ENCODE measurements at regions not wholly inside any gene's neighbourhood (a gene's known extent, or its start where the extent isn't known, plus 50 kb on each side); places are given as distances from the start of the nearest gene placed in this dataset.
"Not testable (repeated sequence)": the region's sequence is repeated elsewhere in the genome, so short reads cannot be mapped to it uniquely, and the experiment has no call there.

DNA sequence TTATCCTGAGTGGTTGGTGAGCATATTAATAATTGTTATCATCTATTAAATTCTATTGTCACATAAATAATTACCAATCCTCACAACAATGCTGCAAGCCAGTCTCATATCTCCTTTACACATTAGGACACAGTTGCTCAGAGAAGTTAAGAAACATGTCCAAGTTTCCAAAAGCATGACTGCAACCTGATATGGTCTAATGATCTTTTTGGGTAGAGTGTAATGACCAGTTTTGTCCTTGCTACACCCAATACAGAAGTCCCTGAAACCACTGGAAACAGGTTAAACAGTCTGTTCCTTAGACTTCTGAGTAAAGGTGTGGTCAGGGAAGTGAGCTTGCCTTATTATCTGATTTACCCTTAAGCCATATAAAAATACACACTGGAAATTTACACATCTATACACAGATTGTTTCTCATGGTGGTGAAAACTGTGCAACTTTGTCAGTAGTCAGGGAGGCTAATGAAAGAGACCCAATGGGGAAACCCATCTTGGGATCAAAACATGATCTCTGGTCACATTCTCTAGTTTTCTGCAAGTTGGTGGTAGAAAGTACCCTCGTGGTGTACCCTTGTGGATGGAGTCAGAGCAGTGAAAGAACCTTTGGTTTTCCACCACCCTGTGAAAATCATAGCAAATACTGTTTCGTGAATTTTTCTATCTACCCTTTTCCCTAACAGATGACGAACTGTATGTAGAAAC lies 146.0 kb upstream of the KLF12 start:
- TF ChIP-seq POLR2A (IDR thresholded peaks at IDR 0.05; ENCODE audit: low read depth, low read length), result no peak
- FAIRE-seq, result no peak
- DNase-seq (ENCODE audit: insufficient read length, low spot score), result no peak

- no peak for DNase-seq (ENCODE audit: insufficient read length, low spot score)
- no peak for TF ChIP-seq POLR2A (IDR thresholded peaks at IDR 0.05; ENCODE audit: low read depth, low read length)
- no peak for FAIRE-seq
Measured at GRCh38 chr13:74278901-74279300, 144.7 kb upstream of the KLF12 start.

DNA sequence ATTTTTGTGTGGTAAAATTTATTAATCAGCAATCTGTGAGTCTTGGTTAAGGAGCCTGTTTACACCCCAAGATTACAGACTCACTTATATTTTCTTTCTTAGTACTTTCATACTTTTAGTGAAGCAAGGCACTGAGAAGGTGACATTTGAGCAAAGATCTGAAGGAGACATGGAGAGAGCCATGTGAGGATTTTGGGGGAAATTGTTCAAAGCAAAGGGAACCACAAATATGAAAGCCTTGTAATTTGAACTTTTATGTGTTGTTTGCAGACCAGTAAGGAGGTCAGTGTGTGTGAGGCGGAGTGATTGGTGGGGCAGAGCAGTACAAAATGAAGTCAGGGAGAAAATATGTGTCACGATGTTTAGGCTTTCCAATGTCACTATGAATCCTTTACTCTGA lies 140.7 kb upstream of the KLF12 start:
- FAIRE-seq, result no peak
- no peak for TF ChIP-seq POLR2A (IDR thresholded peaks at IDR 0.05; ENCODE audit: low read depth, low read length)
- no peak for DNase-seq (ENCODE audit: insufficient read length, low spot score)

DNA sequence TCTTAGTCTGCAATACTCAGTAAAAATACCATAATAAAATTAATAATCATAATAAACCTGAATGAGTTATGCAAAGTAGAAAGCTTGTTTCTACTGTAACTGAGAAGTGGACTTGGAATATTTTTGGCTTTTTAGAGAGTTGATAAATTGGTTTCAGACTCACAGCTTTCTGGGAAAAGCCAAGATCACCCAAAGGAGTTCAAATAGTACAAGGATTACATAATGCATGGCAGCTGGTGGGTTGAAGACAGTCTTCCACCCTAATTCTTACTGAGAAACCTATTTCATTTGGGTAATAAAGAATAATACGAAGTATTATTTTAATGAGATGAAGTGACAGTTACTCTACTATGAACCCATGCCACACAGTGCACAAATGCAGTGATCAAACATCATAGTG lies 139.4 kb upstream of the KLF12 start:
- DNase-seq (ENCODE audit: insufficient read length, low spot score) (no peak), FAIRE-seq (no peak)
- no peak for TF ChIP-seq POLR2A (IDR thresholded peaks at IDR 0.05; ENCODE audit: low read depth, low read length)

DNA sequence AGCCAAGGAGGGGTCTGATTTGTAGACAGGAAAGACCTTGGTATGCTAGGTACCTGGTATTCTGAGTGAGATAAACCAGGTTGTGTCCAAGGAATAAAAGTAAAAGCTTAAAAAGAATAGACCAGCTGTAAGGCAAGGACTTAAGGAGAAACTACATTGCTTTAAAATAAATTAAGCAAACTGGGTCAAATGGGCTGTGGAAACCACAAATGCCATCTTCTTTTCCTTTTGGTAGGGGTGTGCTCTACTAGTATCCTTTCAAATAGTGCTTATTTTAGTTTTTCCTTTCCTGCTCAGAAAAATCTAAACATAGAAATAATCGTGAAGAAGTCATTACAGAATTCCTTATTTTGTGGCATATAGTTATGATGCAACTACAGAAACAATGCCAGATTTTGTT lies 138.6 kb upstream of the KLF12 start:
- DNase-seq (ENCODE audit: insufficient read length, low spot score), result no peak
- TF ChIP-seq POLR2A (IDR thresholded peaks at IDR 0.05; ENCODE audit: low read depth, low read length), result no peak
- FAIRE-seq, result no peak

DNA sequence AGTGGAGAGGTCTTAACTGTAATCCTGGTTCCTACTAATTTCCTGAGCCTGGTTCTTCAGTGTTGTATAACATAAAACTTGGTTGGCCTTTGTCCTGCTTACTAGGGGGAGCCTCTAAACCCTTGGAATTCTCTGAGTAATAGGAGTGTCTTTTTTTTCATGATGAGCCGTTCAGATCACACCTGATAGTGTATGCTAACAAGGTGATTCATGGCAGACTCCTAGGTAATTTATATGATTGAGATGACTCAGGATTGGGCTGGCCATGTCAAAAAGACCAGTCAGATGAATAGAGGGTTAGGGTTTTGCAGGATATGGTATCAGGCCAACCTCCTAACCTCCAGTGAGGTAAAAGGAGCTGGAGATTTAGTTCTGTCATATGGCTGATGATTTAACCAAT lies 135.8 kb upstream of the KLF12 start:
- no peak for FAIRE-seq
- DNase-seq (ENCODE audit: insufficient read length, low spot score), result no peak
- no peak for TF ChIP-seq POLR2A (IDR thresholded peaks at IDR 0.05; ENCODE audit: low read depth, low read length)

DNA sequence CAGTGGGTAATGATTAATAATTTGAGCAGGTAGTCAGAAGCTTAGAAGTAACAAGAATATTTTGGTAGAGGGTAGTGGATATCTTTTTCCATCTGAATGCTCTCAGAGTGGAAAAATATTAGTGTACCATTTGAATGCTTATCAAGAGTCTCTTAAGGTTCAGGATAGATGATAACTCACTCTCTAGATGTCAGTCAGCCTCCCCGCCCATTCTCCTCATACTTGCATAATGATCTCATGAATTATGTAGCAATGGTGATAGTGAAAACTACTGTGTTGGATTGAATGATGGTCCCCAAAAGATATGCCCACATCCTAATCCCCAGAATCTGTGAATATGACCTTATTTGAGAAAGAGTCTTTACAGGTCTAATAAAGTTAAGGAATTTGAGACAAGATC lies 132.7 kb upstream of the KLF12 start:
- TF ChIP-seq POLR2A (IDR thresholded peaks at IDR 0.05; ENCODE audit: low read depth, low read length), result no peak
- DNase-seq (ENCODE audit: insufficient read length, low spot score) (no peak), FAIRE-seq (no peak)

DNA sequence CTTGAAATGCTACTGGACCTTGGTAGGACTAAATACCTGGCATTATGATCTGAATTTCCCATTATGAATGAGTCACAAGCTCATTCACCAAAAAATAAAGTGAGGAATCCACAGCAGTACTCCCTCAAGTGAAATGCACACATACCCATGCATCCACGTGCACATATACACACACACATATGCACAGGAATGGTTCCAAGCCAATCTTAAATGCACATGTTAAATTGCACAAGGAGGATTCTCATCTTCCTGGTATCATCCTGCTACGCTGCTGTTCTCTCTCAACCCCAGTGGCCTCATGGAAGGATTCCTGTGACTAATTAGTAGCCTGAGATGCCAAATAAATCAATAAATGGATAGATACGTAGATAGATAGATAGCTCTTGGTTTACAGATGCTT lies 132.1 kb upstream of the KLF12 start:
- no peak for TF ChIP-seq POLR2A (IDR thresholded peaks at IDR 0.05; ENCODE audit: low read depth, low read length)
- DNase-seq (ENCODE audit: insufficient read length, low spot score), result no peak
- FAIRE-seq, result no peak

DNA sequence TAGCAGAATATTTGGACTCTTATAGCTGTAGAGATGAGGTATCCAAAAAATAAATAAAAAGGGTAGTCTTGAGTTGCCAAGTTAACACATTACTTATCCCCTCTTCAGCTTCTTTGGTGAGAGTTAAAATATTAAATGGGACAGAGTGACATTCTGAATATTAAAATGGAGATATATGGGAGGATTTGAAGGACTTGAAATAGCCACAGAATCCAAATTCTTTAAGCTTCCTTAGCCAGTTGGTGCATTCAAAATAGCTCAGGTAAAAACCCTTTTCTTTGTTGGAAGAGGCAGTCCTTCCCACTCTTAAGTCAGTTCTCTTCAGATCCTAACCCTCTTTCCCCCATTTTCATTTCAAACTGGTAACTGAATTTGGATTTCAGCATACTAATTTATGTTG lies 130.1 kb upstream of the KLF12 start:
- no peak for TF ChIP-seq POLR2A (IDR thresholded peaks at IDR 0.05; ENCODE audit: low read depth, low read length)
- no peak for FAIRE-seq
- no peak for DNase-seq (ENCODE audit: insufficient read length, low spot score)

DNA sequence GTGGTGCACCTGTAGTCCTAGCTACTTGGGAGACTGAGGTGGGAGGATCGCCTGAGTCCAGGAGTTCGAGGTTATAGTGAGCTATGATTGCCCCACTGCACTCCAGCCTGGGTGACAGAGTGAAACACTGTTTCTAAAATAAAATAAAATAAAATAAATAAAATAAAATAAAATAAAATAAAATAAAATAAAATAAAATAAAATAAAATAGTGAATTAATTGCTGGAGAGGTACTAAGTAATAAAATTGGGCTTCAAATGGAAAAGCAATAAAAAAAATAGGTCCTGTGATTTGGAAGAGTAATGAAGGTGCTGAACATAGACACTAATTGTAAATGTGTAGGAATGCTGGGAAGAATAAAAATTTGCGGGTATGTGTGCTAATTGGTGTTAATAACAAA lies 126.2 kb upstream of the KLF12 start:
- FAIRE-seq; DNase-seq (ENCODE audit: insufficient read length, low spot score): not testable (repeated sequence)

GRCh38 chr13:74259641-74260040 lies 125.4 kb upstream of the KLF12 start:
- FAIRE-seq (no peak), DNase-seq (ENCODE audit: insufficient read length, low spot score) (no peak)
- no peak for TF ChIP-seq POLR2A (IDR thresholded peaks at IDR 0.05; ENCODE audit: low read depth, low read length)

- DNase-seq (ENCODE audit: insufficient read length, low spot score), result no peak
- no peak for FAIRE-seq
- no peak for TF ChIP-seq POLR2A (IDR thresholded peaks at IDR 0.05; ENCODE audit: low read depth, low read length)
Measured at GRCh38 chr13:74258961-74259360, 124.8 kb upstream of the KLF12 start.

DNA sequence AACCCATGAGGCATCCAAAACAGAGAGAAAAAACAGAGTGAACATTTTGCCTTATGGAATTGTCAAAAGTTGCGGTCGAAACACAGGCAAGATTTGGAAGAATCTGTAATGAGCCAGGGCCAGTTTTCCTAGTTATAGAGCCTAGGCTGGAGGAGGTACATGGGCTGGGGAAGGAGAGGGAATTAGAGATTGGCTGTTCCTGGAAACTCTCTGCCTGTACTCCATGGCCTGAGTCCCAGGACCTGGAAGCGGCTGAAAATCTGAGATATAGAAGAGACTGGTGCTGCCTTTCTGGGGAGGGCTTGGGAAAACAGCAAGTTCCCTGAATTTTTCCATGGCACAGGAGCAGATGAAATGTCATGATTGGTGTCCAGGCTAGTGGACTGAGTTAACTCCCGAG lies 122.8 kb upstream of the KLF12 start:
- no peak for FAIRE-seq
- no peak for DNase-seq (ENCODE audit: insufficient read length, low spot score)
- no peak for TF ChIP-seq POLR2A (IDR thresholded peaks at IDR 0.05; ENCODE audit: low read depth, low read length)

DNA sequence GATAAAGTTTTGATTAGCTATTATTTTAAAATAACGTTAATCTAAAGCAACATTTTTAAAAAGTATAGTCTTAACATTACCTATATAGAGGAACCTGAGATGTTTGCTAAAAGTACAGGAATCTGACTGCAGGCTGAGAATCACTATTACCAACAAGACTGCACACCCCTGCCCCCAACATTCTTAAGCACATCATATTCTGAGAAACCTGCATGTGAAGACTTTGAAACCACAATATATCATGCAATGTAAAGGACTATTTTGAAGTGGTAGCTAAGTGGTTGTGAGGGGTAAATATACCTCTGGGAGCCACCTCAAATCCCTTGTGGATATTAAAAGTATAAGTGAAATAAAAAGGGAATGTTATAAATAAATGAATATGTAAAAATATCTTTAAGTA lies 119.0 kb upstream of the KLF12 start:
- TF ChIP-seq POLR2A (IDR thresholded peaks at IDR 0.05; ENCODE audit: low read depth, low read length), result no peak
- DNase-seq (ENCODE audit: insufficient read length, low spot score) (no peak), FAIRE-seq (no peak)

DNA sequence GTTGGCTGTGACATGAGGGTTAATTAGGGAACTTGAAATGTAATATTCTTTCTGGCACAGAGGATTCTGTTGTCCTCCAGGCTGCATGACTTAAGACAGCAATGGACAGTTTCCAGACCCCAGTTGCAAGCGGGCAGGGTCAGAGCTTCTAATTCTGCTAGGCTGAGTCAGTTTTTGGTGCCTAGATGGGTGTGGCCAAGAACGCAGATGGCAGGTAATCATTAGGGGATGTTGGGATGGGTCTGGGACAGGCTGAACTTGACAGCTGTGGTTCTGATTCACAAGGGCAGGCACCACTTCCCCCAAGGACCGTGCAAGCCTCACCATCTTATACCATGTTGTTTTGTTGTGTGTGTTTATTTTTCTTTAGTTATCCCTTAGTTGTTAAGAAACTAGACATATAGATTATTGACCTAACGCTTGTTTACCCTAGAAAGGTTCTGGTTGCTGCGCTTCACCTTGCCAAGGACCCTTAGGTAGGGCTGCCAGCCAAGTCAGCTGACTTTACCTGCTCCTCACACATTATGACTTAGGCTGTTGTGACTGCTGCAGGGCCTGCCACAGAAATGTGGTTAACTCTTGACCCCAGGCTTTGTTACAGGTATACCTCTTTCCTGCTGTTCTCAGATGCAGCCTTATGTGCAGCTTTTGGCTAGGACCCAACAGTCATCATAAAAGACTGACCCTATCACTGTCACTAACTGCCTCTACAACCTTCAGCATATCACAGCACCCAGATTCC lies 117.7 kb upstream of the KLF12 start:
- DNase-seq (ENCODE audit: insufficient read length, low spot score) (no peak), FAIRE-seq (no peak)
- no peak for TF ChIP-seq POLR2A (IDR thresholded peaks at IDR 0.05; ENCODE audit: low read depth, low read length)
